Urinary bladder (tissue), 3 donors: ENCODE measurements at regions not wholly inside any gene's neighbourhood (a gene's known extent, or its start where the extent isn't known, plus 50 kb on each side); places are given as distances from the start of the nearest gene placed in this dataset.
"Not testable (repeated sequence)": the region's sequence is repeated elsewhere in the genome, so short reads cannot be mapped to it uniquely, and the experiment has no call there.

Experiments
- DNase-seq: peaks from one replicate; pipeline ENCODE4 v3.0.0-alpha.2; 2015; ENCODE audit errors: extremely low spot score
- H3K27ac ChIP-seq: one replicate; pipeline ENCODE4 v1.5.1; 2013; ENCODE audit warnings: low read depth, mild to moderate bottlenecking, moderate library complexity
- H3K36me3 ChIP-seq: one replicate; pipeline ENCODE4 v1.6.1; 2013; ENCODE audit warnings: mild to moderate bottlenecking, moderate library complexity; ENCODE audit not compliant: insufficient read depth
- H3K4me1 ChIP-seq: one replicate; pipeline ENCODE4 v1.6.1; 2013; ENCODE audit warnings: mild to moderate bottlenecking, moderate library complexity; ENCODE audit not compliant: insufficient read depth
- H3K4me3 ChIP-seq: one replicate; pipeline ENCODE4 v1.5.1; 2013; ENCODE audit warnings: low read depth, low read length
- WGBS: extraction: QIAGEN DNeasy Blood & Tissue Kit; methylation state at CpG from one replicate; pipeline ENCODE4 v1.1.7; 2013; 5-methylcytosine and 5-hydroxymethylcytosine counted together
- donor health status: healthy with polysubstance abuse.
- donor health status: healthy.

GRCh38 chr6:27834384-27834783 lies 77.8 kb downstream of the OR2B2 start:
- 98% methylated on average over 1 of the region's 1 CpG for WGBS

GRCh38 chr6:27831434-27832081 lies 80.6 kb downstream of the OR2B2 start:
- H3K36me3 ChIP-seq, DNase-seq, H3K4me3 ChIP-seq, H3K27ac ChIP-seq, H3K4me1 ChIP-seq: not testable (repeated sequence)
- 5% methylated on average over 22 of the region's 26 CpGs for WGBS

More at GRCh38 chr6:27834384-27834783, 77.8 kb downstream of the OR2B2 start:
- no peak for DNase-seq
- no peaks in the 10 kb centered on the region for H3K4me1 ChIP-seq
- no peak overlapping the region for H3K27ac ChIP-seq
- no peak overlapping the region for H3K4me3 ChIP-seq
- H3K36me3 ChIP-seq = no peaks in the 10 kb centered on the region

GRCh38 chr6:27830600-27831433 lies 81.4 kb downstream of the OR2B2 start:
- Histone ChIP-seq H3K4me3 (peak overlapping the region; percentile 26), H3K27ac (peak overlapping the region; percentile 40)
- not testable (repeated sequence) for H3K36me3 ChIP-seq, H3K4me1 ChIP-seq, DNase-seq
- WGBS = 14% methylated on average over 30 of the region's 52 CpGs

GRCh38 chr6:27830212-27830599 lies 82.0 kb downstream of the OR2B2 start:
- Histone ChIP-seq H3K4me1 (no peaks in the 10 kb centered on the region), H3K27ac (no peak overlapping the region), H3K4me3 (no peak overlapping the region), H3K36me3 (no peaks in the 10 kb centered on the region)
- no peak for DNase-seq
- 45% methylated on average over 5 of the region's 5 CpGs for WGBS

- no peak overlapping the region for H3K4me3 ChIP-seq
- 87% methylated on average over 9 of the region's 9 CpGs for WGBS
- H3K36me3 ChIP-seq = no peaks in the 10 kb centered on the region
- no peaks in the 10 kb centered on the region for H3K4me1 ChIP-seq
- no peak for DNase-seq
- H3K27ac ChIP-seq = no peak overlapping the region
Observed at GRCh38 chr6:27829453-27830211, 82.6 kb downstream of the OR2B2 start.

GRCh38 chr6:27827477-27827876 lies 84.7 kb downstream of the OR2B2 start:
- H3K4me3 ChIP-seq, H3K27ac ChIP-seq, DNase-seq, H3K36me3 ChIP-seq, H3K4me1 ChIP-seq: not testable (repeated sequence)
- WGBS = 39% methylated on average over 27 of the region's 35 CpGs

- WGBS = 29% methylated on average over 27 of the region's 30 CpGs
- H3K4me1 ChIP-seq, H3K36me3 ChIP-seq, H3K4me3 ChIP-seq, DNase-seq, H3K27ac ChIP-seq: not testable (repeated sequence)
Observed at GRCh38 chr6:27826612-27826985, 85.6 kb downstream of the OR2B2 start.

- WGBS = 65% methylated on average over 14 of the region's 15 CpGs
- H3K27ac ChIP-seq, H3K36me3 ChIP-seq, H3K4me3 ChIP-seq, DNase-seq, H3K4me1 ChIP-seq: not testable (repeated sequence)
Observed at GRCh38 chr6:27825848-27826611, 86.2 kb downstream of the OR2B2 start.

- no peaks in the 10 kb centered on the region for H3K4me1 ChIP-seq
- 45% methylated on average over 7 of the region's 7 CpGs for WGBS
- H3K27ac ChIP-seq = peak overlapping the region; percentile 38
- peak overlapping the region; percentile 48 for H3K4me3 ChIP-seq
- DNase-seq = no peak
- H3K36me3 ChIP-seq = no peaks in the 10 kb centered on the region
Observed at GRCh38 chr6:27825025-27825793, 87.0 kb downstream of the OR2B2 start.

- H3K4me1 ChIP-seq, DNase-seq, H3K36me3 ChIP-seq: not testable (repeated sequence)
- 4% methylated on average over 32 of the region's 53 CpGs for WGBS
- Histone ChIP-seq H3K4me3 (peak overlapping the region; percentile 48), H3K27ac (peak overlapping the region; percentile 84)
Observed at GRCh38 chr6:27824211-27825024, 87.8 kb downstream of the OR2B2 start.

GRCh38 chr6:27823714-27824210 lies 88.4 kb downstream of the OR2B2 start:
- H3K27ac ChIP-seq, DNase-seq: not testable (repeated sequence)
- WGBS = under 1% methylated on average over 27 of the region's 31 CpGs

GRCh38 chr6:27816906-27817305 lies 95.3 kb downstream of the OR2B2 start:
- WGBS = 94% methylated on average over 3 of the region's 3 CpGs
- Histone ChIP-seq H3K36me3 (no peaks in the 10 kb centered on the region), H3K4me3 (no peak overlapping the region), H3K27ac (no peak overlapping the region), H3K4me1 (no peaks in the 10 kb centered on the region)
- no peak for DNase-seq

More at GRCh38 chr6:27823714-27824210, 88.4 kb downstream of the OR2B2 start:
- H3K36me3 ChIP-seq, H3K4me1 ChIP-seq: not testable (repeated sequence)
- peak overlapping the region; percentile 8 for H3K4me3 ChIP-seq
